NCI-H2107 treated with DMSO at 0.1 percent for 48 hours (cell line): ENCODE measurements at regions not wholly inside any gene's neighbourhood (a gene's known extent, or its start where the extent isn't known, plus 50 kb on each side); places are given as distances from the start of the nearest gene placed in this dataset.

ENCODE experiments used
- DNase-seq: peaks from one replicate; lab custom pipeline; 2025; ENCODE audit not compliant: unreplicated experiment; lab: John Stamatoyannopoulos, UW

DNA sequence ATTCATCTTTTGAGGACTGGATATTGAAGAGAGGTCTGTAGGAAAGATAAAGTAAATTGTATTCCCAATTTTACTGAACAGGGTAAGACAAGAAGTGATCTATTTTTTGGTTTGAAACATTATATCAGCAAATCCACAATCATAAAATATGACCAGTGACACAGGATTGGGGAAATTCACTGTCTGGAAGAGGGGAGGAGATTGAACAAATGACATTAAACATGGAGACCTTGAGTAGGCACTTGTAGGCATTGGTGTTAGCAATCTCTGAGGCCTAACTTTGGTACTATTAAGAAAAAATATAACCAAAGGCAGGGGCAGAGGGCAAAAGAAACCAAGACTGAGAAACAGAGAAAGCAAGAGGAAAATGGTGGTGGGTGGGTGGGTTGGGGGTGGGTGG, 132.6 kb upstream of the TMEM161B start:
- no peak for DNase-seq

DNA sequence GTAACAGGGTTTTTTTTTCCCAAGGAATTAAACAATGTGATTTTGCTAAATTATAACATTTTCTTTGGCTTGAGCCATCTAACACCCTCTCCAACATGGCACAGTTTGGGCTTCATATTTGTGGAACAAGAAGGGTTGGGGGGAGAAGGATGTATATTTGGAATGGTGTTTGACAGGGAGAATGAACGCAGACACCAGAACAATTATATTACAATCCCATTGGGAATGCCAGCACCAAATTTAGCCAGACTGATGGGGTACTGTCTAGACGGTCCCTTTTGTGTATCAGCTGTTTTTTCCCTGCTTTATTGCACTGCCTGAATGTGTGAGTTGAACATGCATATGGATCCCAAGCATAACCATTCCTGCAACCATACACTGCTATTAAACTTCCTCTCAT, 130.9 kb upstream of the TMEM161B start:
- DNase-seq, result no peak

DNA sequence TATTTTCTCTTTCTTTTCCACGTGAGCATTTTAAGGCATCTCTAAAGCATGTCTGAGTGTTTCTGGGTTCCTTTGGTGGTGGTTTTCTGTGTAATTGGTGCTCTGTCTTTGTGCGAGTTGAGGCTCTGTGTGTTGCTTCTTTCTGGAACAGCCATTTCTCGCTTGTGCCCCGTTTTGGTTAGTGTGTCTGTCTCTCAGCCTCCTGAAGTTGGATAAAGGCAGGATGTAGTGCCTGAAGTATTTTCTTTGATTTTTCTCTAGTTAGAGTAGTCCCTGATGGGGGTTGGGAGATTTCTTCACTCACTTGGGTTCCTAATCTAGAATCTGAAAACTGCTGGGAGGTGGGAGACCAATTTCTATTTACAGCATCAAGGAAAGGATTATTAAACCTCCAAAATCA, 129.7 kb upstream of the TMEM161B start:
- DNase-seq, result no peak

DNA sequence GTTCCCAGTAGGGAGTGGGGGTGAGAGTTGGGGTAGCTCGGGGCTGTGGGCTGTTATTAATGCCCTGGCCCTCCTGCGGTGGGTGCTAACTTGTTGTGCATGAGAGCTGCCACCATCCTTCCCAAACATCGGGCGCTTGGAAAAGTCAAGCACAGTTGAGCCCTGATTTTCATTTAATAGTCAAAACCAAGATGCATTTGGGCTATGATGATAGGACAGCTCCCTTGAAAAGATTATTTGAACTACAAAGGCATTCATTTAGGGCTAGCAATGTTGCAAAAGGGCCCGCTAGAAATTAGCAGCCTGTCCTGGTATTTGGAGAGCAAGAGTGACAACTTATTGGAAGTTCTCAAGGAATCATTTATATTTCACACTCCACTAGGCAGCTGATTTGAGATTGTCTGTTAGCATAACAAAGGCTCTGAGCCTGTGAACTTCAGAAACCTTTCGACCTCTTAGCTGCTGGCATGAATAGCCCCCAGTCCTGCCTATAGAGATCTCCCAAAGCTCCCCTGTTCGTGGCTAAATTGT, 128.2 kb upstream of the TMEM161B start:
- no peak for DNase-seq

GRCh38 chr5:88396000-88396535, 127.4 kb upstream of the TMEM161B start:
- no peak for DNase-seq

GRCh38 chr5:88395264-88395663, 126.6 kb upstream of the TMEM161B start:
- DNase-seq, result no peak

DNA sequence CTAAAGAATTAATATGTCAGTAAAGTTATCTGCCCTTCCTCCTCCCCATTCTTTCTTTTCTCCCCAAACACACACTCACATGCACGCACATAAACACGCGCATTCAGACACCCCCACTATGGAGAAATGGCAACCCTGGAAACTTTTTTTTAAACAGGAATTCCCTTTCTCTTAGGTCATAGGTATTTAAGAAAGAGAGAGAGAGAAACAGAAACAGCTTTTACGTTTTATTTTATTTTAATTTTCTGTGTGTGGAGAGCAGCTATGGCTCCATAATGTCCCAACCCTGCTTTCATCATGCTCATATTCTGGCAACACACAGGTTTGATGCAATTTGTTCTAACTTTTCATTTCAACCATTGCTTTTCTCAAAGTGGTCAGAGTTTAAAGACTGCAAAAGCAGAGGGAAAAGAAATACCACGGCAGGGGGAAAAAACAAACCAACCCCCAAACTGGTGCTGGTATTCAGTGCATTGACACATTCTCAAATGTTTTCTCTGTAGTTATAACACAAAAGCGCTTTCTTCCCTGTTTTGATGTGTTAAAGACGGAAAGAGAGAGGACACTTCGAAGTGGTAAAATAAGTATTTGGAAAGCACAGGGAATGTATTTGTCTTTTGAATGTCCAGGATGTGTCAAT, 126.0 kb upstream of the TMEM161B start:
- DNase-seq, result no peak

DNA sequence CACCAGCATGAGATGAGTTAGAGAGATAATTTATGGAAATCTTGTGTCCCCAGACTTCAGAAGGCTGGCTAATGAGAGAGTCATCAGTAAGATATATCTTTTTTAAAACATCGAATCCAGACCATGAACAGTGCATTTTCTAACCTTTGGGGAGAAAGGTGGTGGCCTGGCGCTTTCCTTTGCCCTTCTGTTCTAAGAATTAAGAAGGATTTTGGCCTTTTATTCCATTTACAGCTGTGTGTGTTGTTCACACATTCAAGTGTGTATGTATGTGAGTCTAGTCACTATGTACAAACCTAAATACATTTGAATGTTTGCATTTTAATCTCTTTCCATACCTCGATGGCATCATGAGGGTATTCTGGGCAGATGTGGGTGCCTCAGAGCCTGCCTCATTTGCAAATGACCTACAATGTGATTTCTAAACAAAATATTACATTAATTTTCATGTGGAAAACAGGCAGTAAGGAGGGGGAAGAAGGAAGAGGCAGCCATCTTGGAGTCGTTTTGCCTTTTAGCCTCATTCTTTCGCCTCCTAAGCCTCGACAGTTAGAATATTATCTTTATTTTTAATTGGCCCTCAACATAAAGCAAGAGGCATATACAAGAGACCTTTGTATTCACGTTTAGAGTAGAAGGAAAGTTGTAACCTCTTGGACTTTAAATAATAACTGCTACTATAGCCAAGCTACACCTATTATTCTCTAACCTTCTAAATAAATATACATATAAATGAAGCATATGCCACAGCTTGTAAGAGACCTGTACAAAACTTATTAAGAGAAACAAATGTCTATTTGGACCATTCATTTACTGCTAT, 125.3 kb upstream of the TMEM161B start:
- DNase-seq, result no peak

DNA sequence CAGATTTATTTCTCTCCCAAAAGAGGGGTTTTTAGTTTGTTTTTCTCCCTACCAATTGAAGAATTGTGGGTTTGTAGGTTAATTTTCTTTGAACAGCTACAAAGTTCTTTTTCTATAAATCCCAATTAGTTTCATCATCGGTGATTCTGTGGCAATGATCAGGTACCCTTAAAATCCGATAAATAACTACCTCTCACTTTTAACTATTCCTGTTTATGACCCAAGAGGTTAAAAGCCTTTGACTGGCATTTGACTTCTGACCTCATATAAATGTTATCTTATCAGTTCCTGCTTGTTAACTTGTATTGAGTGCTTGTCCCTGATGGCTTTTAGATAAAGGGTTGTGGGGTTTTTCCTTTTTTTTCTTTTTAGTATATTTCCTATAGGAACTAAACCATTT, 124.4 kb upstream of the TMEM161B start:
- no peak for DNase-seq

DNA sequence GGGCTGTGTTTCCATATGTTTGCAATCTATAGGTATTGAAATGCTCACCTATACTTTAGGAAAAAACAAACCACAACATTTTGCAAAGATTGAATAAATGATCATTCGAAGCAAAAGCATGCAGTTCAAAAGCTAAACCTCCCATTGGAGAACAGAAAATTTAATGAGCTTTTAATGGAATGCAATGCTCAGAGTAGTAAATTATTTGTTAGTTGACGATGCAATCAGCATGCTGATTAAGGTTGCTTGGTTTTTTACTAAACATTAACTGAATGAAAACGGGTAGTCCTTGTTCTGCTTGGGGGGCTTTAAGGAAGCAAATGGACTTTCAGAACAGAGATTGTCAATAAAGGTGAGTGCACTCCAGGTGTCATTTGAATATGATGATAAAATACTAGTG, 123.3 kb upstream of the TMEM161B start:
- no peak for DNase-seq

DNA sequence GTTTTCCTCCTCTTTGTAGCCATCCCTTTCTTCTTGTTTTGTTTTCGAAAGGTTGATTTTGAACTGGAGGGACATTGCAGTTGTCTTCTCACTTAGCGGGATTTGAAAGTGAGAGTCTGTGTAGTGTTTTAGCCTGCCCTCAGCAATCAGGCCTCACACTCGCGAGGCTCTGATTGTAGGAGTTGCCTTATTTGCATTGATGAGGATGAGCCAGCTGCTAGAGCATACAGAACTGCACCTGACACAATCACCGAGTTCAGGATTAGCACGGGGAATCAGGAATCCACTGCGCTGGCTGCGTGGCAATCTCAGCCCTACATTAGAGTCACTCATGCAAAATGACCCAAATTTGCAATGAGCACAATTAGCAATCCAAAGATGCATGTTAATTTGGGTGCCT, 122.5 kb upstream of the TMEM161B start:
- DNase-seq, result no peak

DNA sequence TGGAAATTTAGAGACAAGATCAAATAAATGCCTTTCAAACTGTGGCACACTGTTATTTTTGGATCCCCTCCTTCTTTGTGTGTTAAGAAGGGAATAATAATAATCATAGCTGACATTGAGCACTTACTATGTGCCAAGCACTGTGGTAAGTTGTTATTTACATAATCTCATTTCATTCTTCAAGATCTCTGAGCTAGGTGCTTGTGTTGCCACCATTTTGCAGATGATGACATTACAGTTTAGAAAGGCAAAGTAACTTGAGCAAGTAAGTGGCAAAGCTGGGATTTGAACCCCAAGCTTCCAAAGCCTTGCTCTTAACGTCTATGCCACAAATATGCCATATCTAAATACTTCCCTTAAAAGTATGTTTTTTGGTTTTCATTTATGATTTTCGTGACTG, 121.8 kb upstream of the TMEM161B start:
- DNase-seq, result no peak

DNA sequence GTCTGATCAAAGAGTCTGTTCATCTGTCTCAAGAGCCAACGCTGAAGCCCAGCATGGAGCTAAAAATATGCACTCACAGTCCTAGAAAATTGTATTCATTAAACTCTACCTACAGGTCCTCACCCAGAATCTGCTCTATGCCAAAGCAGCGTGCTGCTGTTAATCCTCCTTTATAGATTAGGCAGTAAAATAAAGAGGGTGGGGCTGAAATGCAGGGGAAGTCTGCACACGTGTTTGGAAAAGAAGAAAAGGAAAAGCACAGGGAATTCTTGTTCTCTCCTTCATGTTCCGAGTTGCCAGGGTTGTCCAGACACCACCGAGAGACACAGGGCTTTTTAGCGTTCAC, 121.4 kb upstream of the TMEM161B start:
- DNase-seq, result no peak

- DNase-seq, result no peak
Measured at GRCh38 chr5:88389338-88390095, 120.9 kb upstream of the TMEM161B start.

DNA sequence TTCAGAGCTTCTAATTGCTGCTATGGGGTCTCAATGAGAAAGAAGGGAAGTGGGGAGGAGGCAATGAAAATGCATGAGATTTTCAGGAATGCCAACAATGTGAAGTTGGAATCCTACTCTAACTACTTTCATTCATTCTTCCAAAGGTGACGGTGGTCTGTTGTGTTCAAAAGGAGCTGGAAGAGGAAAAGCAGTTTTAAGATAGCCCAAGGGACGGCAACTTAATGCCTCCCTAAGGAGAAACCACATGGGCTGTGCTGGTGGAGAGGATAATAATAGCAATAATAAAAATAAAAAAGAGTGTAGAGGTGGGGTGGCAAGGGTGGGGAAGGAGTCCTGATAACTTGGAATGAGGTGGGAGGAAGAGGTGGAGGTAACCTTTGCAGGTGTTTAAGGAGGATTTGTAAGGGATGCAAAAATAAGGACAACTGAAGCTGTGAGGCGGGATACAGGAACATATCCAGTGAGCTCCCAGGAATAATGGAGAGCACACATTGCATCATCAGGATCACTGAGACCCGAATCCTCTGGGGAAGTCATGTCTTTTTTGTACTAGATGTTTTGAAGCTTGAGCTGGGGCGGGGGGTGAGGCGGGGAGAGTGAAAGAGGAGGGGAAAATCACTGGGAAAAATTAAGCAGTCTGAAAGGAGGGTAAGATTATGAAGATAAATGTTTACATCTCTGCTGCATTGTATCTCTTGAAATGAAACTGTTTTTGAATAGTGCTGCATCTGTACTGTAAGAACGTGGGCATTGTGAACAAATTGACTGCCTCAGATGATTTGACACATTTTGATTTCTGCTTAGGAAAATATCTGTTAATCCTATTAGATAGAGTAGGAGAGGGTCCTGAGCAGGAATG, 120.1 kb upstream of the TMEM161B start:
- DNase-seq, result no peak

DNA sequence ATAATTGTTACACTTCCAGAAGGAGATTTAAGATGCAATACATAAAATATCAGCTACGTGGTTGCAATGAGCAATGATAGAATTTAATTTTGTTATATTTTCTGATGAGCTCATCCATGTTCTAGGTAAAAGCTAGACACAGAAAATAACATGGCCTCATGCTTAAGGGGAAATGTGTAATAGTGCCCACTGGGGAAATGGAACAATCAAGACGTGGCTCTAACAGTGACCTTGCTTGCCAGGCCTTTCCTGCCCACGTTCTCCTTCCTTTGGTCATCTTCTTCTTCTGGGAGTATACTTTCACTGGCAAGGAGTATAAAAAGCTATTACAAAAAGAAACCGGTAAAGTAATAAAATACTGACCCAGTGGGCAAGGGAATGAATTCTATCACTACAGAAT, 116.2 kb upstream of the TMEM161B start:
- no peak for DNase-seq

- no peak for DNase-seq
Measured at GRCh38 chr5:88380332-88380731, 111.7 kb upstream of the TMEM161B start.

DNA sequence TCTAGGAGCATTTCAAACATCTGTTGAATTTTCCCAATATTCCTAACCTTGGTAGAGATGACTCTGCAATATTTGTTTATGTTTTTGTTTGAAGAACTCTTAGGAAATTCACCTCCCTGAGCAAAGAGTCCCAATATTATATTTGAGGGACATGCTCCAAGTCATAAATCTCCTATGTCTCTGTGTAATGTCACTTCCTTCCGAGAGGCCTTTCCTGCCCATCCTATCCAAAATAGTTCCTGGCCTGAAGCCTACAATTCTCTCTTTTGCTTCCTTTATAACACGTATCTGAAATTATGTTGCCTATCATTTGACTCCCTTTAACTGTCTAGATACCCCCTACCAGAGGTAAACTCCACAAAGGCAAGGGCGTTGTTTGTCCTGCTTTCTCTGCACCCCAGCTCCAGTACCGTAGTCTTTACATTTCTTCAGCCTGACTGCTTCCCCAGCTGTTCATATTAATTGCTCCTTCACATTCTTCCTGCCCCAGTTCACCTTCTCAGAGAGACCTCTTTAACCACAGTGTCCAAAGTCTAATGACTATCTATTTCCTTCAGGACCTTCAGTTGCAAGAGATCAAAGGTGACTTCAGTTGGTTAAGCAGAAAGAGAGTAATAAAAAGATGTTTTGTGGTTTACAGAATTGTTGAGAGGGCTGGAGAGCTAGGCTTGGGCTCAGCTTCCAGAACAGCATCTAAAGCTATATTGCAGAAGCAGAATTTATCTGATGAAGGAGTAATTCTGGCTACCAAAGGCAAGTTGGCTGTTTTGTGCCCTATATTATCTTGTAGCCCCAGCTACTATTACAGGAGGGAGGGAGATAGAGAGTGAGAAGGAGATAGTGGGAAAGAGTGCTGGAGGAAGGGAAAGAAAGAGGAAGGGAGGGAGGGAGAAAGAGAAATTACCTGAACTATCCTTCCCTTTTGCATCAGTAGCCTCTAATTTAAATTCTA, 109.3 kb upstream of the TMEM161B start:
- no peak for DNase-seq

DNA sequence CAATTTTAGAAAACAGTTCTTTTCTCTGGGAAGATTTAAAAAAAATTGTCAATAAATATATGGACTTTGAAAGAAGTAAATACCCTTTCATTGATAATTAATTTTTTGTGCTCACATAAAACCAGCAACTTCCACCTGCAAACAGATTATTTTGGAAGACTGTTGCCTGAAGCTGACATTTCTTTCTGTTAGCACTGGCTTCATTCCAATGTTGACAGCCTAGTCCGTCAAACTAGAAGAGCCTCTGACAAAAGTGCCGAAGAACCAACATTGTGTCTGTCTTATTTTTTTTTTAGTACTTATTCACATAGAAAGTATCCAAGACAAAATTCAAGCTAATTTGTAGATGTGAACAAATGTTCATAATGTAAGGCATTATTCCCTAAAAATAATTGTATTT, 108.6 kb upstream of the TMEM161B start:
- no peak for DNase-seq

DNA sequence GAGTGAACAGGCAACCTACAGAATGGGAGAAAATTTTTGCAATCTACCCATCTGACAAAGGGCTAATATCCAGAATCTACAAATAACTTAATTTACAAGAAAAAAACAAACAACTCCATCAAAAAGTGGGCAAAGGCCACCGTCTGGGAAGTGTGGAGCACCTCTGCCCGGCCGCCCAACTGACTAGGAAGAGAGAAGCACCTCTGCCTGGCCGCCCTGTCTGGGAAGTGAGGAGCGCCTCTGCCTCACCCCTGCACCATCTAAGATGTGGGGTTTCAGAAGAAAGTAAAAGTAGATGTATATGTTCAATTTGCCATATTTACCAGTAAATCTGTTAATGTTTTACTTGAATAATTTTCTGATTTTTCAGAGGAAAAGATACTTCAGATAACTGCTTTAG, 108.1 kb upstream of the TMEM161B start:
- no peak for DNase-seq
